Activated T-helper 2 cell treated with anti-CD3 and anti-CD28 coated beads, Interferon-gamma antibody, Interleukin-2, Interleukin-4, amounts not matched to agents 10 μg/mL and 5 μg/mL and 100 μg/mL, durations not matched to agents 14 hours and 24 hours and 36 hours (primary cell): ENCODE measurements at regions not wholly inside any gene's neighbourhood (a gene's known extent, or its start where the extent isn't known, plus 50 kb on each side); places are given as distances from the start of the nearest gene placed in this dataset.
"Not testable (repeated sequence)": the region's sequence is repeated elsewhere in the genome, so short reads cannot be mapped to it uniquely, and the experiment has no call there.

Source experiments
- DNase-seq: peaks from one replicate; pipeline ENCODE4 v3.0.0; 2021; ENCODE audit warnings: low spot score
- H3K27ac Mint-ChIP-seq: one replicate; pipeline ENCODE4 v1.8.0; 2021; ENCODE audit warnings: mixed read lengths
- H3K27me3 Mint-ChIP-seq: one replicate; pipeline ENCODE4 v1.8.0; 2021; ENCODE audit warnings: low read depth, mixed read lengths
- H3K36me3 Mint-ChIP-seq: one replicate; pipeline ENCODE4 v1.8.0; 2021; ENCODE audit warnings: low read depth, mixed read lengths
- H3K4me1 Mint-ChIP-seq: one replicate; pipeline ENCODE4 v1.8.0; 2021; ENCODE audit warnings: low read depth, mixed read lengths
- H3K4me3 Mint-ChIP-seq: one replicate; pipeline ENCODE4 v1.8.0; 2021; ENCODE audit warnings: low read depth, mild to moderate bottlenecking, moderate library complexity, mixed read lengths
- H3K9me3 Mint-ChIP-seq: one replicate; pipeline ENCODE4 v1.8.0; 2021; ENCODE audit warnings: mixed read lengths
- intact Hi-C: fragments of 100-400 bp; cut with micrococcal nuclease; formaldehyde crosslinking; loops from one replicate; pipeline ENCODE4 v1.15.1; 2023

- peaks cover 31% of the 10 kb centered on the region for H3K27me3 Mint-ChIP-seq
- no peak overlapping the region for H3K4me3 Mint-ChIP-seq
- no peak overlapping the region for H3K27ac Mint-ChIP-seq
- DNase-seq: no peak
- no peaks in the 10 kb centered on the region for H3K9me3 Mint-ChIP-seq
- H3K36me3 Mint-ChIP-seq: no peaks in the 10 kb centered on the region
- H3K4me1 Mint-ChIP-seq: no peaks in the 10 kb centered on the region
- intact Hi-C loops: no loop called here
Measured at GRCh38 chr7:55261386-55261770, 103.8 kb upstream of the LANCL2 start.

GRCh38 chr7:55265328-55265727 is 99.8 kb upstream of the LANCL2 start:
- H3K9me3 Mint-ChIP-seq, H3K4me1 Mint-ChIP-seq, H3K27ac Mint-ChIP-seq, intact Hi-C loops, H3K4me3 Mint-ChIP-seq, DNase-seq, H3K36me3 Mint-ChIP-seq: not testable (repeated sequence)
- peaks cover 22% of the 10 kb centered on the region for H3K27me3 Mint-ChIP-seq

GRCh38 chr7:55265836-55266642 is 99.1 kb upstream of the LANCL2 start:
- intact Hi-C loops: no loop called here
- H3K36me3 Mint-ChIP-seq: no peaks in the 10 kb centered on the region

GRCh38 chr7:55271069-55271626 is 94.0 kb upstream of the LANCL2 start:
- no peak overlapping the region for H3K27ac Mint-ChIP-seq
- no peaks in the 10 kb centered on the region for H3K9me3 Mint-ChIP-seq
- no peak for DNase-seq
- H3K36me3 Mint-ChIP-seq: no peaks in the 10 kb centered on the region
- no peaks in the 10 kb centered on the region for H3K4me1 Mint-ChIP-seq
- peaks cover 2% of the 10 kb centered on the region for H3K27me3 Mint-ChIP-seq
- no peak overlapping the region for H3K4me3 Mint-ChIP-seq
- intact Hi-C loops: no loop called here

More at GRCh38 chr7:55265836-55266642, 99.1 kb upstream of the LANCL2 start:
- no peaks in the 10 kb centered on the region for H3K4me1 Mint-ChIP-seq
- DNase-seq: no peak
- no peak overlapping the region for H3K27ac Mint-ChIP-seq
- no peak overlapping the region for H3K4me3 Mint-ChIP-seq
- H3K27me3 Mint-ChIP-seq: peaks cover 20% of the 10 kb centered on the region
- no peaks in the 10 kb centered on the region for H3K9me3 Mint-ChIP-seq

- H3K27ac Mint-ChIP-seq: no peak overlapping the region
- no peaks in the 10 kb centered on the region for H3K9me3 Mint-ChIP-seq
- no peaks in the 10 kb centered on the region for H3K27me3 Mint-ChIP-seq
- DNase-seq: no peak
- H3K36me3 Mint-ChIP-seq: no peaks in the 10 kb centered on the region
- intact Hi-C loops: no loop called here
- H3K4me1 Mint-ChIP-seq: no peaks in the 10 kb centered on the region
- no peak overlapping the region for H3K4me3 Mint-ChIP-seq
Measured at GRCh38 chr7:55271661-55272060, 93.5 kb upstream of the LANCL2 start.

- no peak overlapping the region for H3K4me3 Mint-ChIP-seq
- H3K4me1 Mint-ChIP-seq: no peaks in the 10 kb centered on the region
- DNase-seq: no peak
- H3K27me3 Mint-ChIP-seq: no peaks in the 10 kb centered on the region
- H3K36me3 Mint-ChIP-seq: no peaks in the 10 kb centered on the region
- H3K27ac Mint-ChIP-seq: no peak overlapping the region
- intact Hi-C loops: no loop called here
- no peaks in the 10 kb centered on the region for H3K9me3 Mint-ChIP-seq
Measured at GRCh38 chr7:55272328-55272727, 92.8 kb upstream of the LANCL2 start.

GRCh38 chr7:55273186-55273980 is 91.8 kb upstream of the LANCL2 start:
- Mint-ChIP-seq H3K9me3 (no peaks in the 10 kb centered on the region), H3K27ac (no peak overlapping the region), H3K4me3 (no peak overlapping the region), H3K27me3 (no peaks in the 10 kb centered on the region), H3K36me3 (no peaks in the 10 kb centered on the region), H3K4me1 (no peaks in the 10 kb centered on the region)
- intact Hi-C loops: no loop called here
- DNase-seq: no peak

- no peaks in the 10 kb centered on the region for H3K9me3 Mint-ChIP-seq
- DNase-seq: no peak
- no peaks in the 10 kb centered on the region for H3K4me1 Mint-ChIP-seq
- H3K27ac Mint-ChIP-seq: no peak overlapping the region
- intact Hi-C loops: no loop called here
- no peaks in the 10 kb centered on the region for H3K36me3 Mint-ChIP-seq
- H3K27me3 Mint-ChIP-seq: no peaks in the 10 kb centered on the region
- no peak overlapping the region for H3K4me3 Mint-ChIP-seq
Measured at GRCh38 chr7:55274156-55274555, 91.0 kb upstream of the LANCL2 start.

GRCh38 chr7:55275291-55276200 is 89.6 kb upstream of the LANCL2 start:
- intact Hi-C loops: no loop called here
- Mint-ChIP-seq H3K27ac (no peak overlapping the region), H3K36me3 (no peaks in the 10 kb centered on the region), H3K4me3 (no peak overlapping the region), H3K9me3 (no peaks in the 10 kb centered on the region), H3K4me1 (no peaks in the 10 kb centered on the region), H3K27me3 (no peaks in the 10 kb centered on the region)
- no peak for DNase-seq

- Mint-ChIP-seq H3K4me3 (no peak overlapping the region), H3K27ac (no peak overlapping the region)
Measured at GRCh38 chr7:55276572-55277295, 88.4 kb upstream of the LANCL2 start.

GRCh38 chr7:55277916-55278315 is 87.2 kb upstream of the LANCL2 start:
- intact Hi-C loops: no loop called here
- Mint-ChIP-seq H3K4me1 (no peaks in the 10 kb centered on the region), H3K36me3 (no peaks in the 10 kb centered on the region), H3K27me3 (no peaks in the 10 kb centered on the region), H3K9me3 (no peaks in the 10 kb centered on the region), H3K27ac (no peak overlapping the region), H3K4me3 (no peak overlapping the region)
- DNase-seq: no peak

More at GRCh38 chr7:55276572-55277295, 88.4 kb upstream of the LANCL2 start:
- DNase-seq: no peak
- no peaks in the 10 kb centered on the region for H3K4me1 Mint-ChIP-seq
- H3K27me3 Mint-ChIP-seq: no peaks in the 10 kb centered on the region
- intact Hi-C loops: no loop called here
- H3K36me3 Mint-ChIP-seq: no peaks in the 10 kb centered on the region
- no peaks in the 10 kb centered on the region for H3K9me3 Mint-ChIP-seq

GRCh38 chr7:55278321-55278720 is 86.8 kb upstream of the LANCL2 start:
- Mint-ChIP-seq H3K4me1 (no peaks in the 10 kb centered on the region), H3K36me3 (no peaks in the 10 kb centered on the region), H3K27me3 (no peaks in the 10 kb centered on the region), H3K27ac (no peak overlapping the region), H3K4me3 (no peak overlapping the region), H3K9me3 (no peaks in the 10 kb centered on the region)
- no peak for DNase-seq
- intact Hi-C loops: no loop called here
